ENCODE measurements at regions not wholly inside any gene's neighbourhood (a gene's known extent, or its start where the extent isn't known, plus 50 kb on each side); places are given as distances from the start of the nearest gene placed in this dataset.

DNA sequence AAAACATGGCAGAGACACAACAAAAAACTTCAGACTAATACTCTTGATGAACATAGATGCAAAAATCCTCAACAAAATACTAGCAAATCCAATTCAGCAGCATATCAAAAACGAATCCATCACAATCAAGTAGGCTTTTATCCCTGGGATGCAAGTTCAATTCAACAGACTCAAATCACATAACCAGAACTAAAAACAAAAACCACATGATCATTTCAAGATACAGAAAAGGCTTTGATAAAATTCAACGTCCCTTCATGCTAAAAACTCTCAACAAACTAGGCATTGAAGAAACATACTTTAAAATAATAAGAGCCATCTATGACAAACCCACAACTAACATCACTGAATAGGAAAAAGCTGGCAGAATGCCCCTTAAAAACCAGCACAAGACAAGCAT lies 93.6 kb downstream of the TUSC1 start:
- TF ChIP-seq, protein P1, sequence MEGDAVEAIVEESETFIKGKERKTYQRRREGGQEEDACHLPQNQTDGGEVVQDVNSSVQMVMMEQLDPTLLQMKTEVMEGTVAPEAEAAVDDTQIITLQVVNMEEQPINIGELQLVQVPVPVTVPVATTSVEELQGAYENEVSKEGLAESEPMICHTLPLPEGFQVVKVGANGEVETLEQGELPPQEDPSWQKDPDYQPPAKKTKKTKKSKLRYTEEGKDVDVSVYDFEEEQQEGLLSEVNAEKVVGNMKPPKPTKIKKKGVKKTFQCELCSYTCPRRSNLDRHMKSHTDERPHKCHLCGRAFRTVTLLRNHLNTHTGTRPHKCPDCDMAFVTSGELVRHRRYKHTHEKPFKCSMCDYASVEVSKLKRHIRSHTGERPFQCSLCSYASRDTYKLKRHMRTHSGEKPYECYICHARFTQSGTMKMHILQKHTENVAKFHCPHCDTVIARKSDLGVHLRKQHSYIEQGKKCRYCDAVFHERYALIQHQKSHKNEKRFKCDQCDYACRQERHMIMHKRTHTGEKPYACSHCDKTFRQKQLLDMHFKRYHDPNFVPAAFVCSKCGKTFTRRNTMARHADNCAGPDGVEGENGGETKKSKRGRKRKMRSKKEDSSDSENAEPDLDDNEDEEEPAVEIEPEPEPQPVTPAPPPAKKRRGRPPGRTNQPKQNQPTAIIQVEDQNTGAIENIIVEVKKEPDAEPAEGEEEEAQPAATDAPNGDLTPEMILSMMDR (IDR thresholded peaks at IDR 0.05): no peak
- TF ChIP-seq, protein P2, sequence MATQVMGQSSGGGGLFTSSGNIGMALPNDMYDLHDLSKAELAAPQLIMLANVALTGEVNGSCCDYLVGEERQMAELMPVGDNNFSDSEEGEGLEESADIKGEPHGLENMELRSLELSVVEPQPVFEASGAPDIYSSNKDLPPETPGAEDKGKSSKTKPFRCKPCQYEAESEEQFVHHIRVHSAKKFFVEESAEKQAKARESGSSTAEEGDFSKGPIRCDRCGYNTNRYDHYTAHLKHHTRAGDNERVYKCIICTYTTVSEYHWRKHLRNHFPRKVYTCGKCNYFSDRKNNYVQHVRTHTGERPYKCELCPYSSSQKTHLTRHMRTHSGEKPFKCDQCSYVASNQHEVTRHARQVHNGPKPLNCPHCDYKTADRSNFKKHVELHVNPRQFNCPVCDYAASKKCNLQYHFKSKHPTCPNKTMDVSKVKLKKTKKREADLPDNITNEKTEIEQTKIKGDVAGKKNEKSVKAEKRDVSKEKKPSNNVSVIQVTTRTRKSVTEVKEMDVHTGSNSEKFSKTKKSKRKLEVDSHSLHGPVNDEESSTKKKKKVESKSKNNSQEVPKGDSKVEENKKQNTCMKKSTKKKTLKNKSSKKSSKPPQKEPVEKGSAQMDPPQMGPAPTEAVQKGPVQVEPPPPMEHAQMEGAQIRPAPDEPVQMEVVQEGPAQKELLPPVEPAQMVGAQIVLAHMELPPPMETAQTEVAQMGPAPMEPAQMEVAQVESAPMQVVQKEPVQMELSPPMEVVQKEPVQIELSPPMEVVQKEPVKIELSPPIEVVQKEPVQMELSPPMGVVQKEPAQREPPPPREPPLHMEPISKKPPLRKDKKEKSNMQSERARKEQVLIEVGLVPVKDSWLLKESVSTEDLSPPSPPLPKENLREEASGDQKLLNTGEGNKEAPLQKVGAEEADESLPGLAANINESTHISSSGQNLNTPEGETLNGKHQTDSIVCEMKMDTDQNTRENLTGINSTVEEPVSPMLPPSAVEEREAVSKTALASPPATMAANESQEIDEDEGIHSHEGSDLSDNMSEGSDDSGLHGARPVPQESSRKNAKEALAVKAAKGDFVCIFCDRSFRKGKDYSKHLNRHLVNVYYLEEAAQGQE (IDR thresholded peaks at IDR 0.05; ENCODE audit: low read depth, low read length): no peak
- TF ChIP-seq MXI1 (IDR thresholded peaks at IDR 0.05; ENCODE audit: low read depth, low read length) (no peak), EP300 (IDR thresholded peaks at IDR 0.05; ENCODE audit: borderline replicate concordance in 1 of 2, low read depth in 1 of 2, low read length in 1 of 2) (no peak), TCF12 (IDR thresholded peaks at IDR 0.05) (no peak), TAF1 (IDR thresholded peaks at IDR 0.05; ENCODE audit: borderline replicate concordance, low read depth, low read length) (no peak), CHD2 (IDR thresholded peaks at IDR 0.05; ENCODE audit: low read length, partially characterized antibody) (no peak), RAD21 (IDR thresholded peaks at IDR 0.05; ENCODE audit: low read length) (no peak)
- TF ChIP-seq, protein P3, sequence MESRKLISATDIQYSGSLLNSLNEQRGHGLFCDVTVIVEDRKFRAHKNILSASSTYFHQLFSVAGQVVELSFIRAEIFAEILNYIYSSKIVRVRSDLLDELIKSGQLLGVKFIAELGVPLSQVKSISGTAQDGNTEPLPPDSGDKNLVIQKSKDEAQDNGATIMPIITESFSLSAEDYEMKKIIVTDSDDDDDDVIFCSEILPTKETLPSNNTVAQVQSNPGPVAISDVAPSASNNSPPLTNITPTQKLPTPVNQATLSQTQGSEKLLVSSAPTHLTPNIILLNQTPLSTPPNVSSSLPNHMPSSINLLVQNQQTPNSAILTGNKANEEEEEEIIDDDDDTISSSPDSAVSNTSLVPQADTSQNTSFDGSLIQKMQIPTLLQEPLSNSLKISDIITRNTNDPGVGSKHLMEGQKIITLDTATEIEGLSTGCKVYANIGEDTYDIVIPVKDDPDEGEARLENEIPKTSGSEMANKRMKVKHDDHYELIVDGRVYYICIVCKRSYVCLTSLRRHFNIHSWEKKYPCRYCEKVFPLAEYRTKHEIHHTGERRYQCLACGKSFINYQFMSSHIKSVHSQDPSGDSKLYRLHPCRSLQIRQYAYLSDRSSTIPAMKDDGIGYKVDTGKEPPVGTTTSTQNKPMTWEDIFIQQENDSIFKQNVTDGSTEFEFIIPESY (IDR thresholded peaks at IDR 0.05; ENCODE audit: borderline replicate concordance, low read depth): no peak
